CD4-positive, alpha-beta memory T cell (primary cell): ENCODE measurements at regions not wholly inside any gene's neighbourhood (a gene's known extent, or its start where the extent isn't known, plus 50 kb on each side); places are given as distances from the start of the nearest gene placed in this dataset.

Source experiments
- CTCF ChIA-PET: fragments of 350-600 bp; sonication (Branson Sonifier 250); formaldehyde crosslinking; loops from one replicate; lab custom pipeline; 2021; ENCODE audit warnings: inconsistent platforms; ENCODE audit not compliant: partially characterized antibody; lab: Charles Lee
- POLR2A ChIA-PET: fragments of 350-600 bp; sonication (Branson Sonifier 250); formaldehyde crosslinking; loops from one replicate; lab custom pipeline; 2021; ENCODE audit not compliant: partially characterized antibody; lab: Charles Lee
- DNase-seq, 5 donors: peaks; one replicate each; pipeline versions ENCODE4 v3.0.0 to v3.0.0-alpha.2; 2020 to 2022; ENCODE audit warnings: mixed read lengths in 1 of 5
- H3K27ac ChIP-seq: one replicate; pipeline ENCODE4 v1.7.0; 2013; ENCODE audit warnings: low read depth, low read length
- H3K27me3 ChIP-seq: 2 replicates; pipeline ENCODE4 v1.7.0; 2013; ENCODE audit warnings: mild to moderate bottlenecking, low read length, moderate library complexity; ENCODE audit not compliant: insufficient read depth
- H3K36me3 ChIP-seq: 2 replicates; pipeline ENCODE4 v1.7.0; 2013; ENCODE audit warnings: mild to moderate bottlenecking, low read length, moderate library complexity; ENCODE audit not compliant: insufficient read depth
- H3K4me1 ChIP-seq: 2 replicates; pipeline ENCODE4 v1.7.0; 2013; ENCODE audit warnings: mild to moderate bottlenecking, low read length, moderate library complexity; ENCODE audit not compliant: insufficient read depth
- H3K4me3 ChIP-seq, 2 donors: one replicate each; pipeline ENCODE4 v1.7.0; 2013; ENCODE audit warnings: low read length in 2 of 2, mild to moderate bottlenecking in 1 of 2
- H3K9me3 ChIP-seq, 2 donors: one replicate each; pipeline ENCODE4 v1.7.0; 2013; ENCODE audit warnings: low read length in 2 of 2, control low read depth in 1 of 2; ENCODE audit not compliant: control insufficient read depth in 1 of 2
- H3K27ac Mint-ChIP-seq, 7 donors: one replicate each; pipeline ENCODE4 v1.8.0; 2020 to 2021; ENCODE audit warnings: mixed read lengths in 7 of 7, mild to moderate bottlenecking in 6 of 7, inconsistent platforms in 3 of 7, moderate library complexity in 3 of 7
- H3K27me3 Mint-ChIP-seq, 2 donors: one replicate each; pipeline ENCODE4 v1.8.0; 2020 to 2021; ENCODE audit warnings: mixed read lengths in 2 of 2
- H3K36me3 Mint-ChIP-seq, 2 donors: one replicate each; pipeline ENCODE4 v1.8.0; 2020 to 2021; ENCODE audit warnings: mixed read lengths in 2 of 2, inconsistent platforms in 1 of 2, mild to moderate bottlenecking in 1 of 2
- H3K4me1 Mint-ChIP-seq, 4 donors: one replicate each; pipeline ENCODE4 v1.8.0; 2020 to 2021; ENCODE audit warnings: mixed read lengths in 4 of 4, mild to moderate bottlenecking in 1 of 4
- H3K4me3 Mint-ChIP-seq, 8 donors: one replicate each; pipeline ENCODE4 v1.8.0; 2020 to 2021; ENCODE audit warnings: mixed read lengths in 8 of 8, mild to moderate bottlenecking in 7 of 8, moderate library complexity in 6 of 8, inconsistent platforms in 3 of 8
- H3K9me3 Mint-ChIP-seq, 8 donors: one replicate each; pipeline ENCODE4 v1.8.0; 2020 to 2021; ENCODE audit warnings: mixed read lengths in 8 of 8, mild to moderate bottlenecking in 5 of 8, inconsistent platforms in 3 of 8, moderate library complexity in 1 of 8
- intact Hi-C: fragments of 100-400 bp; cut with micrococcal nuclease; formaldehyde crosslinking; loops from one replicate; pipeline ENCODE4 v1.15.1; 2023

DNA sequence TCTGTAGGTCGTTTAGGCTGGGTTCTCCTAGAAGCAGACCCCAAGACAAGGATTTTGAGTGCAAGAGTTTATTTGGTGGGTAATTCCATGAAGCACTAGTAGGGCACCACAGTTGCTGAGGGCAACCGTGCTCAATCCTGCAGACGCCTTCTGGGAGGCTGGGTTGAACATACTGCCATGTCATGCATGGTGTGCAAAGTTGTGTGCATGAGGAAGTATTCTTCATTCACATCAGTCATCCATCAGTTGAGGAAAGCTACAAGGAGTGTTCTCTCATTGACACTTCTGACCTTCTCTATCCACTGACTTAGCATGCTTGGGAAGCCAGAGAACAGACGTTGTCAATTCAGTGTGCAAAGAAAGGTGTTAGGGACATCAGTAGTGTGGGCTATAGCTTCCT, 179.2 kb downstream of the PTPN11 start:
- H3K9me3 Mint-ChIP-seq: peaks cover 0 to 13% (median 5%) of the 10 kb centered on the region in 8 donors
- no peak overlapping the region for H3K4me3 Mint-ChIP-seq
- ChIA-PET POLR2A (no interaction called here), CTCF (no interaction called here)
- H3K4me3 ChIP-seq: no peak overlapping the region
- H3K36me3 ChIP-seq: no peaks in the 10 kb centered on the region
- no peaks in the 10 kb centered on the region for H3K27me3 ChIP-seq
- H3K27ac Mint-ChIP-seq: no peak overlapping the region
- H3K36me3 Mint-ChIP-seq: no peaks in the 10 kb centered on the region
- intact Hi-C loops: no loop called here
- peaks cover 36% of the 10 kb centered on the region in 2 donors for H3K27me3 Mint-ChIP-seq
- no peak for DNase-seq
- H3K27ac ChIP-seq: no peak overlapping the region
- H3K4me1 Mint-ChIP-seq: no peaks in the 10 kb centered on the region
- no peaks in the 10 kb centered on the region for H3K9me3 ChIP-seq
- H3K4me1 ChIP-seq: no peaks in the 10 kb centered on the region

DNA sequence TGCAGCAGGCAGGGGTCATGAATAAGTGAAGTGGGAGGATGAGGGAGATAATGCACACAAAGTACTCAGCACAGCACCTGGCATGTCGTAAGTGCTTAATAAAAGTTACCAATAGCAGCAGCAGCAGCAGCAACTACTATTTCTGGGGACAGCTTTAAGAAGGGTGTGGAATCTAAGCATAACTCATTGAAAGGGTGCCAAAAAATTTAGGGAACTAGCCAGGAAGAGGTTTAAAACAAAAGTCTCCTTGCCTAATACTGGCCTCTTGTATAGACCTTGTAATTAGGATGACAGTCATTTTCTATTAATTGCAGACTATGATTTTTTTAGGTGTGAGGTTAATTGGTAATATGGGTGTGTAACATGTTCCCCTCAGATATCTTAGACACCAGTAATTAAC, 179.9 kb downstream of the PTPN11 start:
- Mint-ChIP-seq H3K36me3 (no peaks in the 10 kb centered on the region), H3K9me3 (peaks cover 0 to 13% (median 3%) of the 10 kb centered on the region in 8 donors), H3K27me3 (peaks cover 34 to 39% of the 10 kb centered on the region in 2 donors), H3K4me3 (no peak overlapping the region), H3K27ac (no peak overlapping the region), H3K4me1 (no peaks in the 10 kb centered on the region)
- ChIA-PET POLR2A (no interaction called here), CTCF (no interaction called here)
- H3K9me3 ChIP-seq: no peaks in the 10 kb centered on the region
- no peak for DNase-seq
- no peaks in the 10 kb centered on the region for H3K4me1 ChIP-seq
- H3K4me3 ChIP-seq: no peak overlapping the region
- H3K27me3 ChIP-seq: no peaks in the 10 kb centered on the region
- H3K27ac ChIP-seq: no peak overlapping the region
- intact Hi-C loops: no loop called here
- H3K36me3 ChIP-seq: no peaks in the 10 kb centered on the region

DNA sequence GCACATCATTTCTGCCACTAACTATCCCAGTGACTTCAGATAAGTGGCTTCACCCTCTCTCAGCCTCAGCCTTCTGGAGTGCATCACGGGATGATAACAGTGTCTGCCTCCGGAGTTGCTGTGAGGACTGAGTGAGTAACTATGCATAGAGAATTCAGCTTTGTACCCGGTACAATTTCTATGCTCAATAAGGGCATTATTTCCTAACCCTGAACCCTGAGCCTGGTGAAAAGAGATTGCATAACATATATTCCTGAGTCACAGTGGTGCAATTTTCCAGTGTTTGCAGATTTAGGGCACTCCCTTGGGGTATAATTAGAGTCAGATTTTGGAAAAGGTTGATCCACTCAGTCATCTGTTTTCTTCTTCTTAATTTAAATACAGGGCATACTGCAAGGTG, 181.1 kb downstream of the PTPN11 start:
- no peaks in the 10 kb centered on the region for H3K36me3 ChIP-seq
- no peaks in the 10 kb centered on the region for H3K4me1 ChIP-seq
- DNase-seq: no peak
- Mint-ChIP-seq H3K27me3 (peaks cover 34 to 44% of the 10 kb centered on the region in 2 donors), H3K9me3 (peaks cover 0 to 13% (median 3%) of the 10 kb centered on the region in 8 donors), H3K4me1 (no peaks in the 10 kb centered on the region), H3K36me3 (no peaks in the 10 kb centered on the region), H3K4me3 (no peak overlapping the region), H3K27ac (peak overlapping the region in 1 of 7 donors; percentile 21)
- no peak overlapping the region for H3K4me3 ChIP-seq
- H3K27ac ChIP-seq: no peak overlapping the region
- POLR2A ChIA-PET: no interaction called here
- CTCF ChIA-PET: no interaction called here
- H3K27me3 ChIP-seq: no peaks in the 10 kb centered on the region
- no peaks in the 10 kb centered on the region for H3K9me3 ChIP-seq
- intact Hi-C loops: no loop called here

GRCh38 chr12:112602150-112602549, 183.4 kb downstream of the PTPN11 start:
- DNase-seq: no peak
- Mint-ChIP-seq H3K4me1 (no peaks in the 10 kb centered on the region), H3K27ac (no peak overlapping the region), H3K9me3 (peaks cover 0 to 13% (median 3%) of the 10 kb centered on the region in 8 donors), H3K27me3 (peaks cover 32 to 43% of the 10 kb centered on the region in 2 donors), H3K4me3 (no peak overlapping the region), H3K36me3 (no peaks in the 10 kb centered on the region)
- POLR2A ChIA-PET: no interaction called here
- Histone ChIP-seq H3K4me3 (no peak overlapping the region), H3K4me1 (no peaks in the 10 kb centered on the region), H3K27me3 (no peaks in the 10 kb centered on the region), H3K9me3 (no peaks in the 10 kb centered on the region), H3K36me3 (no peaks in the 10 kb centered on the region), H3K27ac (no peak overlapping the region)
- intact Hi-C loops: no loop called here
- CTCF ChIA-PET: no interaction called here

GRCh38 chr12:112606611-112607365, 184.8 kb upstream of the RPH3A start:
- H3K27ac Mint-ChIP-seq: no peak overlapping the region
- H3K4me1 ChIP-seq: no peaks in the 10 kb centered on the region
- H3K27ac ChIP-seq: no peak overlapping the region
- H3K4me3 Mint-ChIP-seq: no peak overlapping the region
- no peak overlapping the region for H3K4me3 ChIP-seq
- intact Hi-C loops: no loop called here
- H3K36me3 ChIP-seq: no peaks in the 10 kb centered on the region
- ChIA-PET POLR2A (no interaction called here), CTCF (no interaction called here)
- peaks cover 0 to 5% (median 0%) of the 10 kb centered on the region in 8 donors for H3K9me3 Mint-ChIP-seq
- H3K9me3 ChIP-seq: no peaks in the 10 kb centered on the region
- peaks cover 13 to 35% of the 10 kb centered on the region in 2 donors for H3K27me3 Mint-ChIP-seq
- peaks cover 0 to 1% (median 0%) of the 10 kb centered on the region in 4 donors for H3K4me1 Mint-ChIP-seq
- no peak for DNase-seq
- no peaks in the 10 kb centered on the region for H3K36me3 Mint-ChIP-seq
- no peaks in the 10 kb centered on the region for H3K27me3 ChIP-seq

- Histone ChIP-seq H3K36me3 (no peaks in the 10 kb centered on the region), H3K4me1 (no peaks in the 10 kb centered on the region), H3K9me3 (no peaks in the 10 kb centered on the region), H3K27ac (no peak overlapping the region), H3K4me3 (no peak overlapping the region), H3K27me3 (no peaks in the 10 kb centered on the region)
- H3K4me1 Mint-ChIP-seq: peaks cover 0 to 1% (median 0%) of the 10 kb centered on the region in 4 donors
- intact Hi-C loops: no loop called here
- ChIA-PET CTCF (no interaction called here), POLR2A (no interaction called here)
- peaks cover 9 to 35% of the 10 kb centered on the region in 2 donors for H3K27me3 Mint-ChIP-seq
- peaks cover 0 to 5% (median 0%) of the 10 kb centered on the region in 8 donors for H3K9me3 Mint-ChIP-seq
- no peak for DNase-seq
- no peak overlapping the region for H3K27ac Mint-ChIP-seq
- no peaks in the 10 kb centered on the region for H3K36me3 Mint-ChIP-seq
- H3K4me3 Mint-ChIP-seq: no peak overlapping the region
Measured at GRCh38 chr12:112607427-112607826, 184.1 kb upstream of the RPH3A start.

GRCh38 chr12:112611908-112612307, 179.6 kb upstream of the RPH3A start:
- peaks cover 0 to 1% (median under 1%) of the 10 kb centered on the region in 4 donors for H3K4me1 Mint-ChIP-seq
- Histone ChIP-seq H3K9me3 (no peaks in the 10 kb centered on the region), H3K4me1 (peaks cover under 1% of the 10 kb centered on the region), H3K36me3 (no peaks in the 10 kb centered on the region), H3K27me3 (no peaks in the 10 kb centered on the region), H3K27ac (no peak overlapping the region), H3K4me3 (no peak overlapping the region)
- intact Hi-C loops: no loop called here
- no peak overlapping the region for H3K4me3 Mint-ChIP-seq
- no peak for DNase-seq
- ChIA-PET CTCF (no interaction called here), POLR2A (no interaction called here)
- peaks cover 0 to 2% (median 0%) of the 10 kb centered on the region in 8 donors for H3K9me3 Mint-ChIP-seq
- H3K27me3 Mint-ChIP-seq: peaks cover 7 to 15% of the 10 kb centered on the region in 2 donors
- H3K27ac Mint-ChIP-seq: no peak overlapping the region
- H3K36me3 Mint-ChIP-seq: no peaks in the 10 kb centered on the region
